Neural progenitor cell (in vitro differentiated cells): ENCODE measurements at regions not wholly inside any gene's neighbourhood (a gene's known extent, or its start where the extent isn't known, plus 50 kb on each side); places are given as distances from the start of the nearest gene placed in this dataset.

Experiments
- DNase-seq: peaks from one replicate; pipeline ENCODE4 v3.0.0-alpha.2; 2016; ENCODE audit warnings: low spot score
- H2AFZ ChIP-seq: fragments of 200-600 bp; sonication (generic); replicated peaks from 2 replicates; pipeline ENCODE4 v1.6.1; 2016; ENCODE audit warnings: antibody characterized with exemption
- H3F3A ChIP-seq: fragments of 200-600 bp; sonication (generic); 2 replicates; pipeline ENCODE4 v1.6.1; 2016; ENCODE audit warnings: antibody characterized with exemption, low read depth
- H3K27ac ChIP-seq: fragments of 200-600 bp; sonication (generic); 2 replicates; pipeline ENCODE4 v1.5.1; 2016; ENCODE audit warnings: mild to moderate bottlenecking
- H3K27me3 ChIP-seq: fragments of 200-600 bp; sonication (generic); 2 replicates; pipeline ENCODE4 v1.6.1; 2016; ENCODE audit warnings: mild to moderate bottlenecking, moderate library complexity
- H3K36me3 ChIP-seq: fragments of 200-600 bp; sonication (generic); 2 replicates; pipeline ENCODE4 v1.5.1; 2016
- H3K4me1 ChIP-seq: fragments of 200-600 bp; sonication (generic); 2 replicates; pipeline ENCODE4 v1.6.1; 2016; ENCODE audit warnings: mixed run types
- H3K4me2 ChIP-seq: fragments of 200-600 bp; sonication (generic); 2 replicates; pipeline ENCODE4 v1.6.1; 2016
- H3K4me3 ChIP-seq: fragments of 200-600 bp; sonication (generic); 2 replicates; pipeline ENCODE4 v1.5.1; 2016
- H3K79me2 ChIP-seq: fragments of 200-600 bp; sonication (generic); 2 replicates; pipeline ENCODE4 v1.6.1; 2016; ENCODE audit warnings: low read depth
- H3K9ac ChIP-seq: fragments of 200-600 bp; sonication (generic); 2 replicates; pipeline ENCODE4 v1.6.1; 2016
- H3K9me3 ChIP-seq: fragments of 200-600 bp; sonication (generic); 2 replicates; pipeline ENCODE4 v1.5.1; 2016; ENCODE audit warnings: low read depth
- H4K20me1 ChIP-seq: fragments of 200-600 bp; sonication (generic); 2 replicates; pipeline ENCODE4 v1.6.1; 2016; ENCODE audit warnings: low read depth
- H3K27ac Mint-ChIP-seq: 3 replicates; pipeline ENCODE4 v1.8.0; 2021; ENCODE audit warnings: mixed read lengths
- H3K27me3 Mint-ChIP-seq: 2 replicates; pipeline ENCODE4 v1.8.0; 2022; ENCODE audit warnings: low read depth, mild to moderate bottlenecking, inconsistent platforms, moderate library complexity, mixed read lengths; ENCODE audit not compliant: insufficient read depth
- H3K36me3 Mint-ChIP-seq: 3 replicates; pipeline ENCODE4 v1.8.0; 2021; ENCODE audit warnings: mixed read lengths
- H3K4me1 Mint-ChIP-seq: 3 replicates; pipeline ENCODE4 v1.8.0; 2021; ENCODE audit warnings: mixed read lengths
- H3K4me3 Mint-ChIP-seq: 3 replicates; pipeline ENCODE4 v1.8.0; 2021; ENCODE audit warnings: mild to moderate bottlenecking, moderate library complexity, mixed read lengths
- H3K9me3 Mint-ChIP-seq: 3 replicates; pipeline ENCODE4 v1.8.0; 2020; ENCODE audit warnings: mixed read lengths
- CTCF ChIP-seq: fragments of 200-600 bp; sonication (generic); IDR thresholded peaks from 2 replicates; pipeline ENCODE4 v1.5.1; 2017; ENCODE audit warnings: antibody characterized with exemption, mild to moderate bottlenecking
- EZH2 ChIP-seq: fragments of 200-600 bp; sonication (generic); IDR thresholded peaks from 2 replicates; pipeline ENCODE4 v1.6.1; 2017; ENCODE audit warnings: antibody characterized with exemption, mild to moderate bottlenecking, moderate library complexity
- EZH2phosphoT487 ChIP-seq: fragments of 200-600 bp; sonication (generic); IDR thresholded peaks from 2 replicates; pipeline ENCODE4 v1.6.1; 2017; ENCODE audit warnings: antibody characterized with exemption

GRCh38 chr2:161028581-161028980 lies 131.6 kb upstream of the TANK start:
- Histone ChIP-seq H3K9me3 (no peaks in the 10 kb centered on the region), H3F3A (no peaks in the 10 kb centered on the region), H2AFZ (no peak overlapping the region), H3K36me3 (no peaks in the 10 kb centered on the region), H3K4me3 (no peak overlapping the region), H3K4me1 (no peaks in the 10 kb centered on the region), H3K79me2 (no peaks in the 10 kb centered on the region), H4K20me1 (no peaks in the 10 kb centered on the region), H3K27me3 (no peaks in the 10 kb centered on the region), H3K9ac (no peak overlapping the region), H3K27ac (no peak overlapping the region), H3K4me2 (no peak overlapping the region)
- H3K4me1 Mint-ChIP-seq = no peaks in the 10 kb centered on the region
- no peak overlapping the region for H3K27ac Mint-ChIP-seq
- no peak for TF ChIP-seq CTCF
- no peak for TF ChIP-seq EZH2phosphoT487
- TF ChIP-seq EZH2 = no peak
- H3K27me3 Mint-ChIP-seq = no peaks in the 10 kb centered on the region
- H3K9me3 Mint-ChIP-seq = no peaks in the 10 kb centered on the region
- no peaks in the 10 kb centered on the region for H3K36me3 Mint-ChIP-seq
- H3K4me3 Mint-ChIP-seq = no peak overlapping the region
- DNase-seq = no peak

DNA sequence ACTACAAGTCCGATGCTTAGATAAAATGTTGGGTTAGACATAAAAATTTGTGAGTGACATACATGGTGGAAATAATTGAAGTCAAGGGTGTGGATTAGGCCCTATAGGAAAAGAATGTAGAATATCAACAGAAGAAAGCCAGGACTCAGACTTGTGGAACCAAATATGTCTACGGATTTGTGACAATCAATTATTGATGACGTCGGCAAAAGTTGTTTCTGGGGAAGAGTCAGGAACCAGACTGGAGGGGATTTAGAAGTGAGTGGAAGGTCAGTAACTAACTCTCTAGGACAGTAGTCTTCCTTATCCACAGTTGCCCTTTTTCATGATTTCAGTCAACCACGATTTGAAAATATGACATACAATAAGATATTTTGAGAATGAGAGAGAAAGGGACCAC lies 130.9 kb upstream of the TANK start:
- no peak overlapping the region for H3K4me3 Mint-ChIP-seq
- no peak overlapping the region for H3K4me3 ChIP-seq
- H2AFZ ChIP-seq = no peak overlapping the region
- H3K79me2 ChIP-seq = no peaks in the 10 kb centered on the region
- no peaks in the 10 kb centered on the region for H3K36me3 ChIP-seq
- H3K36me3 Mint-ChIP-seq = no peaks in the 10 kb centered on the region
- H3K27ac Mint-ChIP-seq = no peak overlapping the region
- no peak for DNase-seq
- H3K27me3 ChIP-seq = no peaks in the 10 kb centered on the region
- no peaks in the 10 kb centered on the region for H3K9me3 Mint-ChIP-seq
- H3K27me3 Mint-ChIP-seq = no peaks in the 10 kb centered on the region
- TF ChIP-seq CTCF (no peak), EZH2 (no peak), EZH2phosphoT487 (no peak)
- no peaks in the 10 kb centered on the region for H3K4me1 Mint-ChIP-seq
- no peak overlapping the region for H3K9ac ChIP-seq
- no peaks in the 10 kb centered on the region for H3K4me1 ChIP-seq
- H3F3A ChIP-seq = no peaks in the 10 kb centered on the region
- H4K20me1 ChIP-seq = no peaks in the 10 kb centered on the region
- H3K4me2 ChIP-seq = no peak overlapping the region
- no peaks in the 10 kb centered on the region for H3K9me3 ChIP-seq
- H3K27ac ChIP-seq = no peak overlapping the region

- DNase-seq = no peak
- Mint-ChIP-seq H3K27me3 (no peaks in the 10 kb centered on the region), H3K9me3 (no peaks in the 10 kb centered on the region), H3K27ac (no peak overlapping the region), H3K36me3 (no peaks in the 10 kb centered on the region), H3K4me1 (no peaks in the 10 kb centered on the region), H3K4me3 (no peak overlapping the region)
- Histone ChIP-seq H4K20me1 (no peaks in the 10 kb centered on the region), H3K4me3 (no peak overlapping the region), H3K4me2 (no peak overlapping the region), H3K27ac (no peak overlapping the region), H3K36me3 (no peaks in the 10 kb centered on the region), H3K79me2 (no peaks in the 10 kb centered on the region), H3K27me3 (no peaks in the 10 kb centered on the region), H3K4me1 (no peaks in the 10 kb centered on the region), H2AFZ (no peak overlapping the region), H3F3A (no peaks in the 10 kb centered on the region), H3K9me3 (no peaks in the 10 kb centered on the region), H3K9ac (no peak overlapping the region)
- no peak for TF ChIP-seq EZH2phosphoT487
- TF ChIP-seq EZH2 = no peak
- no peak for TF ChIP-seq CTCF
Measured at GRCh38 chr2:161030260-161031063, 129.8 kb upstream of the TANK start.
